OCI-LY7 (cell line): ENCODE measurements at regions not wholly inside any gene's neighbourhood (a gene's known extent, or its start where the extent isn't known, plus 50 kb on each side); places are given as distances from the start of the nearest gene placed in this dataset.

Experiments
- BruUV-seq: library from RNA; stranded (reverse); fragments of 400-500 nt; replicated peaks from 2 replicates; lab custom pipeline; 2021; lab: Mats Ljungman, UMichigan
- CTCF ChIA-PET: fragments of 300-600 bp; sonication (Branson Sonifier 250); formaldehyde crosslinking; loops from one replicate; lab custom pipeline; 2022; ENCODE audit warnings: antibody characterized with exemption; ENCODE audit not compliant: unreplicated experiment; lab: Charles Lee
- POLR2A ChIA-PET: fragments of 300-600 bp; sonication (Branson Sonifier 250); formaldehyde crosslinking; loops from one replicate; lab custom pipeline; 2022; ENCODE audit warnings: antibody characterized with exemption; lab: Charles Lee
- DNase-seq: peaks from one replicate; pipeline ENCODE4 v3.0.0-alpha.2; 2015; ENCODE audit warnings: low spot score
- H2AFZ ChIP-seq: fragments of 200-600 bp; sonication (generic), shearing (Covaris generic); 2 replicates; pipeline ENCODE4 v1.6.1; 2014; ENCODE audit warnings: mild to moderate bottlenecking, antibody characterized with exemption, low read length, moderate library complexity
- H3K27ac ChIP-seq: fragments of 200-600 bp; sonication (generic); 2 replicates; pipeline ENCODE4 v1.5.1; 2014; ENCODE audit warnings: mixed run types, low read depth, mild to moderate bottlenecking, moderate library complexity, low read length, inconsistent platforms; ENCODE audit not compliant: poor library complexity, severe bottlenecking
- H3K36me3 ChIP-seq: fragments of 200-600 bp; sonication (generic); 2 replicates; pipeline ENCODE4 v1.6.1; 2014; ENCODE audit warnings: mild to moderate bottlenecking, antibody characterized with exemption, low read length, moderate library complexity, mixed read lengths; ENCODE audit not compliant: insufficient read depth
- H3K4me1 ChIP-seq: fragments of 200-600 bp; sonication (generic); 2 replicates; pipeline ENCODE4 v1.5.1; 2014; ENCODE audit warnings: mild to moderate bottlenecking, low read length; ENCODE audit not compliant: insufficient read depth, poor library complexity, severe bottlenecking
- H3K4me2 ChIP-seq: fragments of 200-600 bp; sonication (generic); 2 replicates; pipeline ENCODE4 v1.6.1; 2014; ENCODE audit warnings: mild to moderate bottlenecking, low read length
- H3K4me3 ChIP-seq: fragments of 200-600 bp; sonication (generic); 2 replicates; pipeline ENCODE4 v1.5.1; 2014; ENCODE audit warnings: mild to moderate bottlenecking, low read depth, low read length; ENCODE audit not compliant: poor library complexity, severe bottlenecking
- H3K79me2 ChIP-seq: fragments of 200-600 bp; sonication (generic); 2 replicates; pipeline ENCODE4 v1.6.1; 2016; ENCODE audit warnings: low read depth, mild to moderate bottlenecking, low read length, moderate library complexity, mixed read lengths; ENCODE audit not compliant: insufficient read depth
- H3K9me2 ChIP-seq: fragments of 200-600 bp; sonication (generic); 2 replicates; pipeline ENCODE4 v1.6.1; 2016; ENCODE audit warnings: mild to moderate bottlenecking, low read length, mixed read lengths; ENCODE audit not compliant: insufficient read depth
- H3K9me3 ChIP-seq: fragments of 200-600 bp; sonication (generic); 2 replicates; pipeline ENCODE4 v1.6.1; 2014; ENCODE audit warnings: mild to moderate bottlenecking, mixed run types, low read length, mixed read lengths
- H4K20me1 ChIP-seq: fragments of 200-600 bp; sonication (generic); 2 replicates; pipeline ENCODE4 v1.6.1; 2014; ENCODE audit warnings: mild to moderate bottlenecking, antibody characterized with exemption, low read length, moderate library complexity, mixed read lengths; ENCODE audit not compliant: insufficient read depth
- EZH2phosphoT487 ChIP-seq: fragments of 200-600 bp; sonication (generic); IDR thresholded peaks from 2 replicates; pipeline ENCODE4 v1.6.1; 2018; ENCODE audit warnings: low read depth, borderline replicate concordance, mild to moderate bottlenecking, mixed run types, antibody characterized with exemption, low read length, moderate library complexity, mixed read lengths
- intact Hi-C: fragments of 100-400 bp; cut with micrococcal nuclease; formaldehyde crosslinking; loops from one replicate; pipeline ENCODE4 v1.10.0; 2022; ENCODE audit not compliant: unreplicated experiment
- TF ChIP-seq, protein P1 (sequence below): fragments of 200-600 bp; sonication (generic); conservative IDR thresholded peaks from 2 replicates; pipeline ENCODE4 v1.5.1; 2014; ENCODE audit warnings: mild to moderate bottlenecking, antibody characterized with exemption, low read length, moderate library complexity, mixed read lengths

DNA sequence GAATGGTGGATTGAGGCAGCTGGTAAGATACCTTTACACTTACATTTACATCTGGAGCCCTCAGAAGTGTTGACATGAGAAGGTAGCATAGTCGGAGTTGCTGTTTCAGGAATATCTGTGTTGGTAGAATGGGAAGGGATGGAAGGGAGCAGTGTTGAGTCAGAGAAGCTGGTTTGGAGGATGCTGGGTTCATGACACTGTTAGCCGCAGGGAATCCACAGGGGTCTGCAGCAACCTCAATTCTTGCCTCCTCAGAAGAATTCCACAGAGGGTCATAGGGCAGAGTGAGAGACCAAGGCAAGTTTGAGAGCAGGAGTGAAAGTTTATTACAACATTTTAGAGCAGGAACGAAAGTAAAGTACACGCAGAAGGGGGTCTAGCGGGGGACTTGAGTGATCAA lies 536.8 kb downstream of the QKI start:
- no peak overlapping the region for H3K4me3 ChIP-seq
- TF ChIP-seq, protein P1, sequence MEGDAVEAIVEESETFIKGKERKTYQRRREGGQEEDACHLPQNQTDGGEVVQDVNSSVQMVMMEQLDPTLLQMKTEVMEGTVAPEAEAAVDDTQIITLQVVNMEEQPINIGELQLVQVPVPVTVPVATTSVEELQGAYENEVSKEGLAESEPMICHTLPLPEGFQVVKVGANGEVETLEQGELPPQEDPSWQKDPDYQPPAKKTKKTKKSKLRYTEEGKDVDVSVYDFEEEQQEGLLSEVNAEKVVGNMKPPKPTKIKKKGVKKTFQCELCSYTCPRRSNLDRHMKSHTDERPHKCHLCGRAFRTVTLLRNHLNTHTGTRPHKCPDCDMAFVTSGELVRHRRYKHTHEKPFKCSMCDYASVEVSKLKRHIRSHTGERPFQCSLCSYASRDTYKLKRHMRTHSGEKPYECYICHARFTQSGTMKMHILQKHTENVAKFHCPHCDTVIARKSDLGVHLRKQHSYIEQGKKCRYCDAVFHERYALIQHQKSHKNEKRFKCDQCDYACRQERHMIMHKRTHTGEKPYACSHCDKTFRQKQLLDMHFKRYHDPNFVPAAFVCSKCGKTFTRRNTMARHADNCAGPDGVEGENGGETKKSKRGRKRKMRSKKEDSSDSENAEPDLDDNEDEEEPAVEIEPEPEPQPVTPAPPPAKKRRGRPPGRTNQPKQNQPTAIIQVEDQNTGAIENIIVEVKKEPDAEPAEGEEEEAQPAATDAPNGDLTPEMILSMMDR = no peak
- no peak for TF ChIP-seq EZH2phosphoT487
- DNase-seq = no peak
- intact Hi-C loops = no loop called here
- no peak overlapping the region for H3K4me2 ChIP-seq
- H3K79me2 ChIP-seq = no peaks in the 10 kb centered on the region
- no peaks in the 10 kb centered on the region for H4K20me1 ChIP-seq
- ChIA-PET CTCF (no interaction called here), POLR2A (no interaction called here)
- H3K9me3 ChIP-seq = no peaks in the 10 kb centered on the region
- no TSS peak for BruUV-seq
- H3K9me2 ChIP-seq = no peaks in the 10 kb centered on the region
- H3K27ac ChIP-seq = no peak overlapping the region
- no peak overlapping the region for H2AFZ ChIP-seq
- no peaks in the 10 kb centered on the region for H3K36me3 ChIP-seq
- no peaks in the 10 kb centered on the region for H3K4me1 ChIP-seq

- H3K9me3 ChIP-seq = no peaks in the 10 kb centered on the region
- H3K4me3 ChIP-seq = no peak overlapping the region
- no peaks in the 10 kb centered on the region for H3K9me2 ChIP-seq
- intact Hi-C loops = no loop called here
- BruUV-seq = no TSS peak
- H3K4me1 ChIP-seq = no peaks in the 10 kb centered on the region
- no peak for TF ChIP-seq EZH2phosphoT487
- TF ChIP-seq, protein P1 = no peak
- no peaks in the 10 kb centered on the region for H3K36me3 ChIP-seq
- ChIA-PET POLR2A (no interaction called here), CTCF (no interaction called here)
- no peak overlapping the region for H2AFZ ChIP-seq
- no peaks in the 10 kb centered on the region for H3K79me2 ChIP-seq
- H4K20me1 ChIP-seq = no peaks in the 10 kb centered on the region
- DNase-seq = no peak
- H3K27ac ChIP-seq = no peak overlapping the region
- H3K4me2 ChIP-seq = no peak overlapping the region
Measured at GRCh38 chr6:163950159-163950558, 535.6 kb downstream of the QKI start.

GRCh38 chr6:163949431-163949830 lies 534.9 kb downstream of the QKI start:
- no peaks in the 10 kb centered on the region for H3K36me3 ChIP-seq
- H2AFZ ChIP-seq = no peak overlapping the region
- BruUV-seq = no TSS peak
- no peaks in the 10 kb centered on the region for H3K9me3 ChIP-seq
- ChIA-PET POLR2A (no interaction called here), CTCF (no interaction called here)
- intact Hi-C loops = no loop called here
- no peak for DNase-seq
- H3K4me3 ChIP-seq = no peak overlapping the region
- TF ChIP-seq, protein P1 = no peak
- no peak for TF ChIP-seq EZH2phosphoT487
- no peaks in the 10 kb centered on the region for H4K20me1 ChIP-seq
- no peaks in the 10 kb centered on the region for H3K79me2 ChIP-seq
- no peaks in the 10 kb centered on the region for H3K4me1 ChIP-seq
- no peak overlapping the region for H3K27ac ChIP-seq
- H3K9me2 ChIP-seq = no peaks in the 10 kb centered on the region
- H3K4me2 ChIP-seq = no peak overlapping the region
